ENCODE measurements at regions not wholly inside any gene's neighbourhood (a gene's known extent, or its start where the extent isn't known, plus 50 kb on each side); places are given as distances from the start of the nearest gene placed in this dataset.

DNA sequence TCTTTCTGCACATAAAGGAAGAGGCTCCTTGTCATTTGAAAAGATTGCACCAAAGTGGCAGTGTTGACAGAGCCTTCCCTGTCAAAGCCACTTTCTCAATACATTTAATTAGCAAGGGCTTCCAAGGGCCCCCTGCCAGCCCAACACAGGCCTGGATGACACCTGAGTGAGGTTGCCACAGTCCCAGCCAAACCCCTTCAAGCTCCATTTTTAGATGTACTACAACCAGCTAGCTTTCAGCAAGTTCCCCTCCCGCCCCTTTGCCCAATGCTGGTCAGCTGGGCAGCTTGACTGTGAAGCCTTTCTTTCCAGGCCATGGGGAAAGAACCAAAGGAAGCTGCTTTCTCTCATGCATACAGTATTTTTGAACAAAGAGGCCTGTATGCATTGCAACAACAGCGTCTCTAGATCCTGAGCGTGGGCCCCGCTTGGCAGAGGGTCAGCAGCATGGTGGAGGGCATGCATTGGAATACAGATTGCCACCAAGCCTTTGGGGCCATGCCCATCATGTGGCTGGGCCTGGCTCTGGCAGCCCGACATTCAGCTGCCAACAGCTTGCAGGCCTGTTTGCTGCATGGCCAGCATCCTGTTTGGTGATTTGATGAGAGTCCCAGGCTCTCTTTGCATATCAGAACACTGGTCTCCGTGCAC lies 261.1 kb upstream of the GATB start:
- TF ChIP-seq, protein P1, sequence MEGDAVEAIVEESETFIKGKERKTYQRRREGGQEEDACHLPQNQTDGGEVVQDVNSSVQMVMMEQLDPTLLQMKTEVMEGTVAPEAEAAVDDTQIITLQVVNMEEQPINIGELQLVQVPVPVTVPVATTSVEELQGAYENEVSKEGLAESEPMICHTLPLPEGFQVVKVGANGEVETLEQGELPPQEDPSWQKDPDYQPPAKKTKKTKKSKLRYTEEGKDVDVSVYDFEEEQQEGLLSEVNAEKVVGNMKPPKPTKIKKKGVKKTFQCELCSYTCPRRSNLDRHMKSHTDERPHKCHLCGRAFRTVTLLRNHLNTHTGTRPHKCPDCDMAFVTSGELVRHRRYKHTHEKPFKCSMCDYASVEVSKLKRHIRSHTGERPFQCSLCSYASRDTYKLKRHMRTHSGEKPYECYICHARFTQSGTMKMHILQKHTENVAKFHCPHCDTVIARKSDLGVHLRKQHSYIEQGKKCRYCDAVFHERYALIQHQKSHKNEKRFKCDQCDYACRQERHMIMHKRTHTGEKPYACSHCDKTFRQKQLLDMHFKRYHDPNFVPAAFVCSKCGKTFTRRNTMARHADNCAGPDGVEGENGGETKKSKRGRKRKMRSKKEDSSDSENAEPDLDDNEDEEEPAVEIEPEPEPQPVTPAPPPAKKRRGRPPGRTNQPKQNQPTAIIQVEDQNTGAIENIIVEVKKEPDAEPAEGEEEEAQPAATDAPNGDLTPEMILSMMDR (IDR thresholded peaks at IDR 0.05): no peak
- TF ChIP-seq ZFX (IDR thresholded peaks at IDR 0.05; ENCODE audit: borderline replicate concordance): no peak
- no peak overlapping the region for H3K27ac ChIP-seq

DNA sequence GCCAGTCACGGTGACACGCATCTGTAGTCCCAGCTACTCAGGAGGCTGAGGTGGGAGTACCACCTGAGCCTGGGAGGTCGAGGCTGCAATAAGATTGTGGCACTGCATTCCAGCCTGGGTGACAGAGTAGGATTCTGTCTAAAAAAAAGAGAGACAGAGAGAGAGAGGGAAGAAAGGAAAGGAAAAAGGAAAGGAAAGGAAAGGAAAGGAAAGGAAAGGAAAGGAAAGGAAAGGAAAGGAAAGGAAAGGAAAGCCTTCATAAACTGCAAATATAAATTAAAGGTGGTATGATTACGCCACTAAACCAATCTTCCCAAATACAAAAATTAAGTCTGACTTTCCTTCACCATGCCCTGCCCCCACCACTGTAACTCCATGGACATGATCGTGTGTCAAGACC lies 259.3 kb upstream of the GATB start:
- no peak overlapping the region for H3K27ac ChIP-seq
- no peak for TF ChIP-seq ZFX (IDR thresholded peaks at IDR 0.05; ENCODE audit: borderline replicate concordance)
- TF ChIP-seq, protein P1 (IDR thresholded peaks at IDR 0.05): no peak

DNA sequence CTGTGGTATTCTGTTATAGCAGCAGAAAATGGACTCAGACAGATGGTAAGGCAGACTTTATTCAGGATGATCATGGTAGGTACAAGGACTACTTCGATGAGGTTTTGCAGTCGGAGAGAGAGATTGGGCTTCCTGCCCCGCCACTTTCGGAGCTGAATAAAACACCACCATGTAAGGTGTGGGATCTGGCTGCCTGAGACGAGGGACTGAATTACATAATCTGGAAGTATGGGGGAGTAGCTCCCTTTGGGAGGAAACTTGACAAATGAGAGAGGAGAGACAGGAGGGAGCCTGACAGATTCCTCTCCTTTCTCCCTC lies 255.5 kb upstream of the GATB start:
- TF ChIP-seq, protein P1 (IDR thresholded peaks at IDR 0.05): no peak
- TF ChIP-seq ZFX (IDR thresholded peaks at IDR 0.05; ENCODE audit: borderline replicate concordance): no peak
- H3K27ac ChIP-seq: no peak overlapping the region

DNA sequence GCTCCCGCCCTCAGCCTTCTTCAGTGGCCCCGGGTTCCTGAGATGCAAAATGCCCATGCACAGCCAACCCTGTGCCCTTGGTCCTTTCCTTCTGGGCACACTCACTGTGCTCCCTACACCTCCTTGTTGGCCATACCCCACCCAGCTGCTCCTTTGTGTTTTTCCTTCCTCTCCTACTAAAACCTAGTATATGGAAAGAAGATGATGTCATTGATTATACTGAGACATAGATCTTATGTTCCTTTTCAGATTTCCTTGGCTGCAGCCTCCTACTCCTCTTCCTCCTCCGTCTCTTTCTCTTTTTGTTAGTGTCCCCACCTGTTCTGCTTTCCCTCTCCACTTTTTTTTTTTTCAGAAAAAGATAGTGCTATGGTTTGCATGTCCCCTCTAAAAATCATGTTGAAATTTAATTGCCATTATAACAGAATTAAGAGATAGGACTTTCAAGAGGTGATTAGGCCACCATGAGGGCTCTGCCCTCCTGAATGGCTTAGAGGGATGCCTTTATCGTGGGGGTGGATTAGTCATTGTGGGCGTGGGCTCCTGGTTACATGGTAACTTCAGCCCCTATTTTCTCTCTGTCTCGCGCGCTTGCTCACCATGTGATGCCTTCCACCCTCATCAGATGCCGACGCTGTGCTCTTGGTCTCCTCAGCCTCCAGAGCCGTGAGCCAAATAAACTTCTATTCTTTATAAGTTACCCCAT lies 254.9 kb upstream of the GATB start:
- no peak overlapping the region for H3K27ac ChIP-seq
- TF ChIP-seq, protein P1 (IDR thresholded peaks at IDR 0.05): no peak
- no peak for TF ChIP-seq ZFX (IDR thresholded peaks at IDR 0.05; ENCODE audit: borderline replicate concordance)

DNA sequence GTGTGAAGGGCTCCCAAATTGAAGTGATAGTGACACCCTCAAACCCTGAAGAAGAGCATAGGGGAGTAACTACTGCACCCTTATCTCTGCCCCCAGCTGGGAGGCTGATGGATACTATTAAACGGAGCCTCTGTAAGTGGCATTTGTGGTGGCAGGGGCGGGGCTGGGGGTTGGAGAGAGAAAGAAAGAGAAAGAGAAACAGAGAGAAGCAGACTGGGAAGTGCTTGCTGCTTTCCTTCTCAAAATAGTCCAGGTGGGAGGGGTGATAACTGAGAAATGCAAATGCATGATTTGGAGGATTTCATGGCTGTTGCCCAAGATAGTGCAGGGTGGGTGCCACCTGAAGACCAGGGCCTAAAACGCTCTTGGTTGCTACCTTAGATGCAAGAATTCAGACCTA lies 253.5 kb upstream of the GATB start:
- no peak for TF ChIP-seq ZFX (IDR thresholded peaks at IDR 0.05; ENCODE audit: borderline replicate concordance)
- no peak overlapping the region for H3K27ac ChIP-seq

DNA sequence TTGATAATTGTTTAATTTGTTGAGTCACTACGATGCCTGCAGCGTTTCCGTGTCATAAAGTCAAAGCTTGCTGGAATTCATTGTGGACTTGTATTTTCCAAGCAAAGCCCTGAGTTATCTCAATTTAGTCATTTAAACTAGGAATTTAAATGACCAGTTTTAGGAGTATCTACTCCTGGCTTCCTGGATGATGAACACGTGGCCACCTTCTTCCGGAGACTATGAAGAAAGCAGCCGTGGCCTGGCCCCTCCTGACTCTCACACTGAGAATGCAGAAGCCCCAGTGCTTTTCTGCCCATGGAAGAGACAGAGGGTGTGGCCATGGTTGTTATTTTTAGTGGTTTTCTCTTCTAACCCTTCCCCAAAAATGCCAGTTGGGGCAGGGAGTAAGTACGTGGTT lies 250.7 kb upstream of the GATB start:
- H3K27ac ChIP-seq: no peak overlapping the region
- no peak for TF ChIP-seq ZFX (IDR thresholded peaks at IDR 0.05; ENCODE audit: borderline replicate concordance)
- TF ChIP-seq, protein P1 (IDR thresholded peaks at IDR 0.05): no peak

DNA sequence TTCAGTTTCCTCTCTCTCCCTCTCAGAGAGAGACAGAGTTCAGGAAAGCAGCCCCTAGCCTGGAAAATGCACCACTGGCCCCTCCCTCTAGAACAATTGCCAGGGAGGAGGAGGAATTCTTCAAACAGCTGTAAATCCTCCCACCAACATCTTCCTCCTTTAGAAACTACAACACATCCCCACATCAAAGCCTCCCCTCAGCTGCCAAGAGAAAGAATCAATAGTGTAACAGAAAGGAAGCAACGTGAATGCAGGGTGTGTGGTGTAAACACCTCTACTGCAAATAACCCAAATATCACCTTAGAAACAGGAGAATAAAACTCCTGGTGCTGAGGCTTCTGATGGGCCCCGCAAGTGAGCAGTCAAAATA lies 249.9 kb upstream of the GATB start:
- TF ChIP-seq, protein P1 (IDR thresholded peaks at IDR 0.05): no peak
- TF ChIP-seq ZFX (IDR thresholded peaks at IDR 0.05; ENCODE audit: borderline replicate concordance): no peak
- no peak overlapping the region for H3K27ac ChIP-seq

All from 22Rv1 (cell line).